ENCODE measurements at regions not wholly inside any gene's neighbourhood (a gene's known extent, or its start where the extent isn't known, plus 50 kb on each side); places are given as distances from the start of the nearest gene placed in this dataset.
"Not testable (repeated sequence)": the region's sequence is repeated elsewhere in the genome, so short reads cannot be mapped to it uniquely, and the experiment has no call there.

GRCh38 chr11:38595359-38596016 is 1997.5 kb upstream of the RAG2 start:
- TF ChIP-seq MXI1 (conservative IDR thresholded peaks at IDR 0.05; ENCODE audit: poor library complexity, severe bottlenecking); EP300 (conservative IDR thresholded peaks at IDR 0.05; ENCODE audit: poor library complexity, severe bottlenecking); SMC3 (conservative IDR thresholded peaks at IDR 0.05; ENCODE audit: poor library complexity); EZH2 (IDR thresholded peaks at IDR 0.05; ENCODE audit: borderline replicate concordance, insufficient read depth, low read length, poor library complexity, severe bottlenecking); POLR2AphosphoS5 (IDR thresholded peaks at IDR 0.05); TAF1 (IDR thresholded peaks at IDR 0.05; ENCODE audit: low read depth); RAD21 (conservative IDR thresholded peaks at IDR 0.05): not testable (repeated sequence)
- TF ChIP-seq, protein P1, sequence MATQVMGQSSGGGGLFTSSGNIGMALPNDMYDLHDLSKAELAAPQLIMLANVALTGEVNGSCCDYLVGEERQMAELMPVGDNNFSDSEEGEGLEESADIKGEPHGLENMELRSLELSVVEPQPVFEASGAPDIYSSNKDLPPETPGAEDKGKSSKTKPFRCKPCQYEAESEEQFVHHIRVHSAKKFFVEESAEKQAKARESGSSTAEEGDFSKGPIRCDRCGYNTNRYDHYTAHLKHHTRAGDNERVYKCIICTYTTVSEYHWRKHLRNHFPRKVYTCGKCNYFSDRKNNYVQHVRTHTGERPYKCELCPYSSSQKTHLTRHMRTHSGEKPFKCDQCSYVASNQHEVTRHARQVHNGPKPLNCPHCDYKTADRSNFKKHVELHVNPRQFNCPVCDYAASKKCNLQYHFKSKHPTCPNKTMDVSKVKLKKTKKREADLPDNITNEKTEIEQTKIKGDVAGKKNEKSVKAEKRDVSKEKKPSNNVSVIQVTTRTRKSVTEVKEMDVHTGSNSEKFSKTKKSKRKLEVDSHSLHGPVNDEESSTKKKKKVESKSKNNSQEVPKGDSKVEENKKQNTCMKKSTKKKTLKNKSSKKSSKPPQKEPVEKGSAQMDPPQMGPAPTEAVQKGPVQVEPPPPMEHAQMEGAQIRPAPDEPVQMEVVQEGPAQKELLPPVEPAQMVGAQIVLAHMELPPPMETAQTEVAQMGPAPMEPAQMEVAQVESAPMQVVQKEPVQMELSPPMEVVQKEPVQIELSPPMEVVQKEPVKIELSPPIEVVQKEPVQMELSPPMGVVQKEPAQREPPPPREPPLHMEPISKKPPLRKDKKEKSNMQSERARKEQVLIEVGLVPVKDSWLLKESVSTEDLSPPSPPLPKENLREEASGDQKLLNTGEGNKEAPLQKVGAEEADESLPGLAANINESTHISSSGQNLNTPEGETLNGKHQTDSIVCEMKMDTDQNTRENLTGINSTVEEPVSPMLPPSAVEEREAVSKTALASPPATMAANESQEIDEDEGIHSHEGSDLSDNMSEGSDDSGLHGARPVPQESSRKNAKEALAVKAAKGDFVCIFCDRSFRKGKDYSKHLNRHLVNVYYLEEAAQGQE (IDR thresholded peaks at IDR 0.05; ENCODE audit: borderline replicate concordance): not testable (repeated sequence)
- TF ChIP-seq, protein P2, sequence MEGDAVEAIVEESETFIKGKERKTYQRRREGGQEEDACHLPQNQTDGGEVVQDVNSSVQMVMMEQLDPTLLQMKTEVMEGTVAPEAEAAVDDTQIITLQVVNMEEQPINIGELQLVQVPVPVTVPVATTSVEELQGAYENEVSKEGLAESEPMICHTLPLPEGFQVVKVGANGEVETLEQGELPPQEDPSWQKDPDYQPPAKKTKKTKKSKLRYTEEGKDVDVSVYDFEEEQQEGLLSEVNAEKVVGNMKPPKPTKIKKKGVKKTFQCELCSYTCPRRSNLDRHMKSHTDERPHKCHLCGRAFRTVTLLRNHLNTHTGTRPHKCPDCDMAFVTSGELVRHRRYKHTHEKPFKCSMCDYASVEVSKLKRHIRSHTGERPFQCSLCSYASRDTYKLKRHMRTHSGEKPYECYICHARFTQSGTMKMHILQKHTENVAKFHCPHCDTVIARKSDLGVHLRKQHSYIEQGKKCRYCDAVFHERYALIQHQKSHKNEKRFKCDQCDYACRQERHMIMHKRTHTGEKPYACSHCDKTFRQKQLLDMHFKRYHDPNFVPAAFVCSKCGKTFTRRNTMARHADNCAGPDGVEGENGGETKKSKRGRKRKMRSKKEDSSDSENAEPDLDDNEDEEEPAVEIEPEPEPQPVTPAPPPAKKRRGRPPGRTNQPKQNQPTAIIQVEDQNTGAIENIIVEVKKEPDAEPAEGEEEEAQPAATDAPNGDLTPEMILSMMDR (IDR thresholded peaks at IDR 0.05; ENCODE audit: poor library complexity, severe bottlenecking): not testable (repeated sequence)
